NCI-H345 treated with DMSO at 0.1 percent for 48 hours (cell line): ENCODE measurements at regions not wholly inside any gene's neighbourhood (a gene's known extent, or its start where the extent isn't known, plus 50 kb on each side); places are given as distances from the start of the nearest gene placed in this dataset.

Experiments
- DNase-seq: peaks from one replicate; lab custom pipeline; 2025; ENCODE audit not compliant: unreplicated experiment; lab: John Stamatoyannopoulos, UW

DNA sequence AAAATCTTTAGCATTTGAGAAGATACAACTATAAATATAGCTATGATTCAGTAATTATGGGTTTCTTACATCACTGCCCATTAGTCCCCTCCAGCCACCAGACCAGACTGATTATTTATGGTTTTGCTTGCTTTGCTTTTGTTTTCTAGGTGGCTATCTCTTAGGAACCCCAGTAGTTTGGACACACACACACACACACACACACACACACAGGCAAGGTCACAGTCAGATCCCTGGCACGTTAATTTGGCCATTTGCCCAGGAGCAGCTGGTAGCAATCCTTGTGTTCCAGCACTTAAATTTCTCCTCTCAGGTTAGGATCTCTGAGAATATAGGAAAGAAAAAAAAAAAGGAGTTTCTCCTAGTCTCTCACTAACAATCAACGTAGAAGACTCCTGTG, 90.2 kb upstream of the RESF1 start:
- DNase-seq = peak; percentile 4

DNA sequence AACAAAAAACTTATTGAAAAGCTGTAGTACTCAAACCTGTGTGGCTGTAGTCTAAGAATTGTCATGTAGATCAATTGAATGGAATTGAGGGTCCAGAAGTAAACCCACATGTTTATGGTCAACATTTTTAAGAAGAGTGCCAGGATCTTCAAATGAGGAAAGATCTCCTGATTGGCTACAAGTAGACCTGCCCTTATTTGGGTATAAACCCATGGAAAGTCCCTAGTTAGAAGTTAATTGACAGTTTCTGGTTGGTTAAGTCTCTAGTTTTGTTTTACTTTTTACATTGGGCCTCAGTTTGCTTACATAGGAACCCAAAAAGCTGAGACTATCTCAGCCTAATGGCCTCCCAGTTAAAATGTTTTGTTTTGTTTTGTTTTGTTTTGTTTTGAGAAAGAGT, 91.9 kb upstream of the RESF1 start:
- no peak for DNase-seq

DNA sequence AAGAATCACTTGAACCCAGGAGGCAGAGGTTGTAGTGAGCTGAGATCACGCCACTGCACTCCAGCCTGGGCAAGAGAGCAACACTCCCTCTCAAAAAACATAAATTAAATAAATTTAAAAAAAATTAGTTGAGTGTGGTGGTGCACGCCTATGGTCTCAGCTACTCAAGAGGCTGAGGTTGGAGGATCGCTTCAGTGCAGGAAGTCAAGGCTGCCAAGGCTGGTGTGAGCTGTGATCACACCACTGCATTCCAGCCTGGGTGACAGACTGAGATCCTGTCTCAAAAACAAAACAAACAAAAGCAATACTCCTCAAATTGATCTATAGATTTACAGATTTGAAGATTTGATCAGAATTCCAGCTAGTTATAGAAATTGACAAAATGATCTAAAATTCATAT, 92.7 kb upstream of the RESF1 start:
- no peak for DNase-seq

DNA sequence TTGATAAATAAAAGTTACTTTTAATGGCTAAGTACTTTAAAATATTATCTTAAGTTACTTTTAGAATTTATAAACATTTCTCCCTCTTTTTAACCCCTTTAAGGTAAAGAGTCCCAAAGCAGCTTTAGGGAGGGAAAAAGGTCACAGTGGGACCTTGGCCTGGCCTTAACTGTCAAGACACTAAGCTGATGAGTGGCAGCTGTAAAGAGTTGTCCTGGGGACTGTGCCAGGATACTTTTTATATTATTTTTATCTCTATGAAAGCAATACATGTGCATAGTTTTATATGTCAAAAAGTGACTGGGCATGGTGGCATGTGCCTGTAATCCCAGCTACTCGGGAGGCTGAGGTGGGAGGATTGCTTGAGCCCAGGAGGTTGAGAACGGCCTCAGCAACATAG, 94.2 kb upstream of the RESF1 start:
- DNase-seq = no peak

DNA sequence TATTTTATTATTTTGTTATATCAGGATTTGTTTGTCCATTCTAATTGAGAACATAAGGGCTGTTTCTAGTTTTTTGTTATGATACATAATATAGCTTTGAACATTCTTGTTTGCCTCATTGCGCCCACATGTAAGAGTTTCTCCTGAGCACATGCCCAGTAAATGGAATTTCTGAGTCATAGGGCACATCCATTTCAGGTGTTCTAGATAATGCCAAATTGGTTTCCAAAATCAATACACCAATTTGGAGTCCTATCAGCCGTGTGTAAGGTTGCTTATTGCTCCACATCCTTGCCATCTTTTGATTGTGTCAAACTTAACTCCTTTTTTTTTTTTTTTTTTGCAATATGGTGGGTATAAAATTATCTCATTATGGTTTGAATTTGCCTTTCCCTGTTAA, 97.9 kb upstream of the RESF1 start:
- DNase-seq = no peak

DNA sequence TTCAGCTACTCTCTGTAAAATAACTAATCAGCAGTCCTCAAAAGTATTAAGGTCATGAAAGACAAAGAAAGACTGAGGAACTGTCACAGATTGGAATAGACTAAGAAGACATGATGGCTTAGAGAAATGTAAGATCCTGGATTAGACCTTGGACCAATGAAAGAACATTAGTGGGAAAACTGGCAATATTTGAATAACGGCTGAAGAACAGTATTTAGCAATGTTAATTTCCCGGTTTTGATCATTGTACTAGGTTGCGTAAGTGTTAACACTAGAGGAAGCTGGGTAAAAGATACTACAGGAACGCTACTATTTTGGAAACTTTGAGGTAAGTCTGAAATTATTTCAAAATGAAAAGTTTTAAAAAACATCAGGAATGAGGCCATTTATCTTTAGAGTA, 98.8 kb upstream of the RESF1 start:
- DNase-seq = no peak

DNA sequence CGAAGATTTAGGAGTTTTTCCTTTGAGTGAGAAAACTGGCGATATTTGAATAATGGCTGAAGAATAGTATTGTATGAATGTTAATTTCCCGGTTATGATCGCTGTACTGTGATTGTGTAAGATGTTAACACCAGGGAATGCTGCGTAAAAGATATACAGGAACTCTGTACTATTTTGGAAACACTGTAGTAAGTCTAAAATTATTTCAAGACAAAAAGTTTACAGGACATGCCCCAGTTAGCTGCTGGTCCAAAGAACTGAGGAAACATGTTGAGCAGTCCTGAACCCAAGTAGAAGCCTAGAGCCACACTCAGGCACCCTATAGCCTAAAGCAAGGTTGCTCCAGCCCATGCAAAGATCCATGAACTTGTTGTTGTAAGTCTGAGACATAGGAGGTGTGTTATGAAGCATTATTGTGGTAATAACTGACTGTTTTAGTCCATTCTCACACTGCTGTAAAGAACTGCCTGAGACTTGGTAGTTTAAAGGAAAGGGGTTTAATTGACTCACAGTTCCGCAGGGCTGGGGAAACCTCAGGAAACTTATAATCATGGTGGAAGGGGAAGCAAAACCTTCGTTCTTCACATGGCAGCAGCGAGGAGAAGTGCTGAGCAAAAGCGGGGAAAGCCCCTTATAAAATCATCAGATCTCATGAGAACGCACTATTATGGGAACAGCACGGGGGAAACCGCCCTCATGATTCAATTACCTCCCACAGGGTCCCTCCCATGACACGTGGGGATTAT, 99.8 kb upstream of the RESF1 start:
- DNase-seq = no peak

DNA sequence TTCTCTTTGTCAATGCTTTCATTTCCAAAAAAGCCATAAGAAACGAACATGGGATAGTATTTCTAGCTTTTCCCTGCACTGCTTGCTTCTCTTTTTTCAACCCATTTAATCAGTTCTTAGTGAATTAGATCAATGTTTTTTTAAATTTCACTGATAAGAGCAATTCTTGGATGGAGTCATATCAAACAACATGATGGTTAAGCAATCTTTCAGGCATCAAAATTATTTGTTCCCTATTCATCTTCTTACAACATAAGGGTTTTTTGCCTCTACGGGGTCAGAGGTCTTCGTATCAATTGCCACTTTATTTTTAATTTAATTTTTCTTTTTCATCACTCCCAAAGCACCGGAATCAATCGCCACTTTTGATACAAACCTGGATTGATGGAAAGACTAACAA, 103.8 kb upstream of the RESF1 start:
- DNase-seq = no peak

DNA sequence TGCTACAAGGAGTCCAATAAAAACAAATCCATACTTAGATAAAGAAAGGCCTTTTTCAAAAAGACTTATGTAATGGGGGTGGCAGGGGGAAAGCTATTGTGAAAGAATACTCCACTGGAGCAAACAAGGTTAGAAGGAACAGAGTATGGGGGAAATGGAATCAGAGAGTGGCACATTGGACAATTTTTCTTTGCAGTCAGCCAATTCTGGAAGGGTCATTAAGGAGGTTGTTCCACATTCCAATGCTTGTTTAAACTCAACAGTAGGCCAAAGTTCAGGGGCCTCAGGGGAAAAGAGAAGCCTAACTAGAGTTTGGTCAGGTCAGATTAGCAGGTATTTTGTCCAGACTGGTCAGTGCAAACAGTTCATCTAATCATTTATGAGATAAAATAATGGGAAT, 105.2 kb upstream of the RESF1 start:
- DNase-seq = no peak

DNA sequence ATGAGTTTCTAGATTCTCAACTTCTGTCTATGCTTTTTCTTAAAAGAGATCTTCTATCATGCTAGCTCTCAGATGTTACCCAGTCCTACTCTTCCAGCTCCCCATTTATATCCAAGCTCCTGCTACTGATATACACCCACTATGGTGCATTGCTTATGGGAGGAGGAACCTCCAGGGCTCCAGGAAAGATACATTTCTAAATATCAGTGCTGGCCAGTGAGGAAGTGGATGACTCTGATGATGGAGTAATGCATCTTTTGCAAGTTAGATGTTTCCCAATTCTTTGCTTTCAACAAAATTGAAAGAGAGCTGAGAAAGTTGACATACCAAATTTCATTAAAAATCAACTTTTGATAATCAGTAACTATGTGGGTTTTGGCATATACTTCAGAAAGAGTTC, 105.7 kb upstream of the RESF1 start:
- no peak for DNase-seq

DNA sequence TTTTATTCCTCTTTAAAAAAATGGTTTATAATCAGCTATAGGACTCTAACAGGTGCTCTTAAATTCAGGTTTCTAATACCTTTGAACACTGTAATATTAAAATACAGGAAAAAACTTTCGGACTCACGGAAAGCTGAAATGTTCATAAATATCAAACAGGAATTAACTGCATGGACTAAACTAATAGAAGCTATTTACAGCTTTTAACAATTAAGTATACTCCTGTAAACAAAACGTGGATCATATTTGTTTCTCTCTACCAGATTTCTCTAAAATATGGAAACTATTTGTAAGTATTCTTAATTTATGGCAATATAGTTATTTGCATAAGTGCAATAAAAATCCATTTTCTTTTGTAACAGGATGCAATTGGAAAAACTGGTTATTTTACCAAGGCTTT, 108.9 kb upstream of the RESF1 start:
- no peak for DNase-seq

DNA sequence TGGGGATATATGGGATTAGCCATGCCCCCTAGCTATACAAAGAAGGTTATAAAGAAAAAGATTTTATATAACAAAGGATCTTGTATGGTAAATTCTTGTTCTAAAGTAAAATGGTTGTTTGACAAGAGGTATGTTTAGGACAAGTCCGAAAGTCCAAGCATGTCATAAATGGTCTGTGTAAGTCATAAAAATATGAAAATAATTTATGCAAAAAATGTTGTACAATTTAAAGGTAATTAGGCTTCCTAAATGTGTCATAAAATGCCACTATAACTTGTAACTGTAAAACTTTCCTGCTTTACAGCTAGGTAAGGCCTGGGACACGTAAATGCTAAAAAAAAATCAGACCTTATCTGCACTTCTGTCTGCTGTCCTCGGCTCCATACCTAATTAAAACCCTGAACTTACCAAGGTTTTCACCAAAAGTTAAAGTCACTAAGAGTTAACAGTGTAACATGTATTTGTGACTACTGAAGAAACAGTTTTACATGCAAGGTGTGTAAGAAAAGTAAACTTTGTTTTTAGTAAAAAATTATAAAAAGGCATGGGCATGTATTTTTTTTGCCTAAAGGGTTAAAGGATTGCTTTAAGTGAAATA, 110.0 kb upstream of the RESF1 start:
- DNase-seq = no peak

DNA sequence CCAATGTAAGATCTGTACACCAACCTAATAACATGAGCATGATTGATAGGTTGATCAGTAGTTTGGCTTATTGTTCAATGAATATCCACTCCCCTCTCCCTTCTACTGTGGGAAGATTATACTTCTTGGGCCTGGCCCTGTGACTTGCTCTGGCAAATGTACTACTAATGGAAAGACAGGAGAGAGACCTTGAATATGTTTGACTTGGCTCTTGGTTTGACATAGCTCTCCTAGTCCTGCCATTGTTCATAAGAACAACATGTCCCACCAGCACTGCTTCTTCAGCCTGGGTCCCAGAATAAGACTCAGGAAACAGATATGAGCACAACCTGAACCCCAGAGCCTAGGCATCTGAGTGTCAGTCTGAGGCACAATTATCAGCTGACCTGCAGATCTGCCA, 112.8 kb upstream of the RESF1 start:
- DNase-seq = no peak

DNA sequence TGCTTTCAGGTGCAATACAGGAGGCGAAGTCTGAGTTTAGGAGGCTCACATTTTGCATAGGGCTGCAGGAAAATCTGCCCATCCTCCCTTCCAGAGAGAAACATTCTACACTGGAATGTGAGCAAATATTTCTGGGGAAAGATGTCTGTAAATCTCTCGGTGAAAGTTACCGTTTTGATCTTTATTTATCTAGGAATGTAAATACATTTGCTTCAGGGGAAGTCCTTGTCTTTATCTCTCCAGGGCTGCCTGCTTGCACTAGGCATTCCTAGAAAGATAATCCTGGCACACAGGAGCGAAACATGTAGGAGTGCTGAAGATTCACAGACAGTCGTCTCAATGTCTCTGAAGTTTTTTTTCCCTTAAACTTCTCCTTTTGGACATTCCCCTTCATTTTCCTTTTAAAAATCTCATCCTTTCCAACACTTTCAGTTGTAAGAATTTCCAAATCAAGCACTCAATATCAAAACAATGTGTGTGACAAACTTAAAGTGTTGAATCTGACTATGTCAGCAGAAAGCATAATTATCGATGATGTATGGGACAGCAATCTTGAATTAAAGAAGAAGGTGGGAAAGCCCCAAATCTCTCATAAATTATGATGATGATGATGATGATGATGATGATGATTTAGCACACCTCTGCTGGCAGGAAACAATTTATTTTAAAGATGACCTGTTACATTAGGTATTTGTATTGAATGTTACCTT, 113.4 kb upstream of the RESF1 start:
- DNase-seq = no peak

DNA sequence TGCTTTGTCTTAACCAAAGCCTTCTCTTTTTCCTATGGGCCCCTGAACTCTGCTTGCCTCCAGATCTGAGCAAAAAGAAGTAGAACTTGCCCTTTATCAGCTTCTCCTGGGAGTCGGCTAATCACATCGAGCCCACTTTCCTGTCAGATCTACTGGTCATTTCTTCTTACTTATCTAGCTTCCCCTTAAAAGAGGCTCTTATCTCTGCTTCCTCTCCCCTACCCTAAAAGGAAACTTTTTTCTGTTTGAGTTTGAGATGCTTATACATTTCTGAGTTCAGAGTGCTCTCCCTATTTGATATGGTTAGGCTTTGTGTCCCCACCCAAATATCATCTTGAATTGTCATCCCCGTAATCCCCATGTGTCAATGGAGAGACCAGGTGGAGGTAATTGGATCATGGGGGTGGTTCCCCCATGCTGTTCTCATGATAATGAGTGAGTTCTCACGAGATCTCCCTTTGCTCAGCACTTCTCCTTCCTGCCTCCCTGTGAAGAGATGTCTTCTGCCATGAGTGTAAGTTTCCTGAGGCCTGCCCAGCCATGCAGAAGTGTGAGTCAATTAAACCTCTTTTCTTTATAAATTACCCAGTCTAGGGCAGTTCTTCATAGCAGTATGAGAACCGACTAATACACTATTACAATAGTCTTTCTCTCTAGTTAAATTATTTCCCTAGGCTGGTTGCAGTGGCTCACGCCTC, 114.7 kb upstream of the AMN1 start:
- no peak for DNase-seq

DNA sequence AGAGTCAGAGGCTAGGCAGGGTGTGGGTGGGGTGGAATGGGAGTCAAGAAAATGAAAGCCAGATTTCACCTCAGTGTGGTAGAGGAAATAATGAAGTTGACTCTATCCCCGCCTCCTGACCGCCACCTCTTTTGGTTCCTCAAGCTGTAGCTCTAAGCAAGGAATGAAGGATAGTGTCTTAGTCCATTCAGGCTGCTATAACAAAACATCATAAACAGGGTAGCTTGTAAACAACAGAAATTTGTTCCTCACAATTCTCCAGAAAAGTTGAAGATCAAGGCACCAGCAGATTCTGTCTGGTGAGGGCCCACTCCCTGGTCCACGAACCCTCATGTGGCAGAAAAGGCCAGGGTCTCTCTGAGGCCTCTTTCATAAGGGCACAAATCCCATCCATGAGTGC, 109.1 kb upstream of the AMN1 start:
- DNase-seq = no peak

DNA sequence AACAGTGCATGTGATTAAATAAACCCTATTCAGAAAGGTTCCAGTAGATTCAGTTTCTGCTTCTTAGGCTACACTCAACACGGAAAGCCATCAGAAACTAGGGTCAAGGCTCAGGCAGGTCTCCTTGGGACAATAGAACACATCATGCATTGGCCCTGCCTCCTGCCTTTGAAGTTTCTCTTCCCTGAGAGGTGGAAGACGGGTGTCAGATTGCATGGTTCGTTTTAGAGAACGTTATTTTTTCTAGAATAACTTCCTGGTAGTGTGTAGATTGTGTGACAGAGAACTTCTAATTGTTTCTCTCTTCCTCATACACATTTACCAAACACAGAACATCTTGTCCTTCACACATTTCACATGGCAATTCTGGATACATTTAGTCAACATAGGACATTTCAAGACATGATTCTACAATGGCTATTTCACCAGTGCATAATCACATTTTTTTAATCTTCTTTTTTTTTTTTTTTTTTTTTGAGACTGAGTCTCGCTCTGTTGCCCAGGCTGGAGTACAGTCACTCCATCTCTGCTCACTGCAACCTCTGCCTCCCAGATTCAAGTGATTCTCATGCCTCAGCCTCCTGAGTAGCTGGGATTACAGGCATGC, 106.6 kb upstream of the AMN1 start:
- DNase-seq = no peak

DNA sequence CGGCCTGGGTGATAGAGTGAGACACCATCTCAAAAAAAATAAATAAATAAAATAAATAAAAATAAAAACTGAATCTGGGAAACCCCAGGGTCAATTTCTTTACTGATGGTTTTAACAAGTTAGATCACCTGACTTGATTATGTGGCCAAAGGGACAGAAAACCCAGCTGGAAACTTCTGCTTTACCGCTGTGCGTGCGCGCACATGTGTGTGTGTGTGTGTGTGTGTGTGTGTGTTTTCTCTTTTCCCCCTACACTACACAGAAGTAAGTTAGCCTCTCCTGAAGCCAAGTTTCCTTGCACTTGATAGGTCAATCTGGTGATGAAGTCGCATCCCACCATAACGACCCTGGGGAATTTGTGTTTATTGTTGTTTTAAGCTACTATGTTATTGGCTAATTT, 105.3 kb upstream of the AMN1 start:
- no peak for DNase-seq

DNA sequence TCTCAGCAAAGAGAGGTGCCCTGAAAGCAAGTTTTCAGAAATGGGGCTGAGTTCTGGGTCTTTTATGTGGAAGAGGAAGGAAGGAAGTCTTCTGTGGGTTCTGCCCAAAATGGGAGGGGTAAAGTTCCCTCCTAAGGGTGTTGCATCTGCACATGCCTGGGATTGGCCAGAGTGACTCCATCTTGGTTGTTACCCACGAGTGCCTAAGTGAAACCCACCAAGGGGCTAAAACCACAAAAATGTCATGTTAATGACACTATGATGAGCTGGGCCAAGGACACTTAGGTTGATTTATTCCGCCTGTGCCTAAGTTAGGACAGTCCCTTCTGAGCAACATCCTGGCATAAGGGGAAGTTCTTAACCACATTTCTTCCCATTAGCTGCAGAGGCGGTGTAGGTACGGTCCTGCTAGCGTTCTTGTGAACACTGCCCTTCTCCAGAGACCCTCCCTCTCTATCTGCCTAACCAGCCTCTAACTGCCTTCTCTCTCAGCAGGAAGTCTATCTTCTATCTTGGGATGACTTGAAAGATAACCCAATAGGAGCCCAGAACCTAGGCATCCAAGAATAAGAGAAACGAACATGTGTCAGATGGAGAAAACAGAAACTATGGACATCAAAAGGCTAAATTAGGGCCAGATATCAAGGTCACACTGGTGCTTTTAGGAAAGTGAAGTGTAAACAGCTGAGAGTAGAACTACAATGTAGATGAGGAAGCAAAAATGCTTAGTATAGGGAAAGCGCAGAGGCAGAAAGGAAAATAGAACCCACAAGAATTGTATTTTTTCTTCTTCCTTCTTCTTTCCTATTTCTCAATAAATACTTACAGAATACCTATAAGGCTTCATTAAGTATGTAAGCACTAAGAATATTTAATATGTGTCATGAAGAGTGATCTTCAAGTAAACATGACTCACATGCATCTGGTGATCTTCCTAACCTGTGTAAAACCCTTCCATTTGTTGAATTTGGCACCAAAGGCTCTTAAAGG, 104.2 kb upstream of the AMN1 start:
- no peak for DNase-seq

DNA sequence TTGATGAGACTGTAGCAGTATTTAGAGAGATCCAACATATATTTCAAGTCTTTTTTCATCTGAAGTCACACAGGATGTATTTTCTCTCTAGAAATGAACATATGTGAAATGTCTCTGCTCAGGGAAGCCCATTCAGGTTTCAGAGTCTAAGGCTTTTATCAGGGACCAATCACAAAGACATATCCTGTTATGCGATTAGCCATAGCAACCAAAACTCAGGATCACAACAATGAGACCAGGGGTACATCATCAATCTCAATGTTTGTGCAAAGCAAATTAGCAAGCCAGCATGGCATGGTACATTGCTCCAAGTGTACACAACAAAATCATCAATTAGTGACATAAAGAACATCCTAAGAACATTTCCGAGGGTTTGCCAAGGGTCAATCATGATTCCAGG, 99.2 kb upstream of the AMN1 start:
- DNase-seq = no peak
